HG02798 (cell line): ENCODE measurements at regions not wholly inside any gene's neighbourhood (a gene's known extent, or its start where the extent isn't known, plus 50 kb on each side); places are given as distances from the start of the nearest gene placed in this dataset.

Experiments used
- ATAC-seq: cut with Tn5 transposase; IDR thresholded peaks from one replicate; pipeline ENCODE4 v1.9.1; 2021; ENCODE audit warnings: mild to moderate bottlenecking; ENCODE audit not compliant: unreplicated experiment, poor library complexity

GRCh38 chr19:28948026-28948425 is 264.9 kb downstream of the UQCRFS1 start:
- no peak for ATAC-seq

DNA sequence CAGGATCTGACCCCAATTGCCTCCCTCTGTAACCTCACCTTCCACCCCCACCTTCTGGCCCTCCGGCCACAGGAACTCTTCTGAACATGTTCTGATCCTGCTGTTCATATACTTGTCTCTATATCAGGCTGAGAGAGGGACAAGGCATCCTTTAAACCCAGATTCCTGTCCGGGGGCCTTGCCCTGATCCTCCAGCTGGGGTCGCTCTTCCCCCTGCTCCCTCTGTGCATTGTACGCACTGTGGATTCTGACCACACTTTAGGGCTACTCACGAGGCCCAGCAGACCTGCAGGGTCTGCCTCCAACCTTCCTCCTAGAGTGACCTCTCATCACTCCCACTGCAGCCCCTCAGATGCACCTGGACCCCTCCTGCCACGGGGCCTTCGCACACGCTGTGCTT is 269.3 kb downstream of the UQCRFS1 start:
- ATAC-seq, result no peak

DNA sequence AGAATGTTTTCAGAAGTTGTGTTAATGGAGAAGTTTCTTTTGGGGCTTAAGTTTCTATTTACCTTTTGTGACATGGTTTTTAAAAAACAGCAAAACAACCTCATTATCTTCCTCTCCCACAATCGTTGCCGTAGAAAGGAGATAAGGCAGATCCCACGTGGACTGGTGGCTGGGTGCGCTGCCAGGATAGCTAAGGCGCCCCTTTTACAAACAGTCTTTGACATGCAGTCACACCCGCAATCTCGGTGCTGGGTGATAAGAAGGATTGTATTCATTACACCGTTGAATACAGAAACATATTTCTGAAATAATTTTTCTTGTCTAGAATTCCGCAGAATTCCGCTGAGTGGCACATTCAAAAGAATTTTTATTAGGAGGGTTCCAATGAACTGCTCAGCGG is 271.1 kb downstream of the UQCRFS1 start:
- ATAC-seq, result no peak

GRCh38 chr19:28940751-28941500 is 272.0 kb downstream of the UQCRFS1 start:
- no peak for ATAC-seq

DNA sequence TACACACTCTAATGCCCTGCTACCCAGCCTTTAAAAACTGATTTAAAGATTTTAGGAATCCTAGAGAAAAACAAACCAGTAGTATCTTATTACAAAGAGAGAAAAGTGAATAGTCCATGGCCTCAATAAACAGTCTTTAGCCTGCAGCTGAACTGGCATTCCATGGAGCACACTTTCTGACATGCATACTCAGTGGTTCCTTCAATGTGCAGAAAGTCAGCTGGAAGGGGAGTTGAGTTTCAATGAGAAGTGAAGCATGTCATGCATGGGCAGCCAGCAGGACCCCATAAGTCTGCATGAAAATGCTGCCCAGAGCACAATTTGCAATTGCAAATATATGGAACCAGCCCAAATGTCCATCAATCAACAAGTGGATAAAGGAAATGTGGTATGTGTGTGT is 273.7 kb downstream of the UQCRFS1 start:
- ATAC-seq, result no peak

- no peak for ATAC-seq
These were observed 276.9 kb downstream of the UQCRFS1 start for GRCh38 chr19:28936001-28936400.

DNA sequence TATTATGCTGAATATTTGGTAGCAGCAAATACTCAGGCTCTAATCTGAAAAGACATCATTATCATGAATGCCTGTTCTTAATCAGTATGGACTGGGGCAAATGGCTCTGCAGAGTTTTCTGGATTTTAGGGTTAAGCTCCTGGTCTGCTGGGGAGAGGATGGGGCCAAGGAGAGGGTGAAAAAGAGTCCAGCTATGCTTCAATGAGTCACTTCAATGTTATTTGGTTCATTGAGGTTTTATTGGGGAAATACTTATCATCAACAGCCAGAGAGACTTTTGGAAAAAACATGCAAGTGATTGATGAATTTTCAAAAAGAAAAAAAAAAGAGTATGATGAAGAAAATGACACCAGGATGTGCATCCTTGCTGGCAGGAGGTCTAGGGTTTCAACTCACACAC is 278.3 kb downstream of the UQCRFS1 start:
- ATAC-seq, result no peak

DNA sequence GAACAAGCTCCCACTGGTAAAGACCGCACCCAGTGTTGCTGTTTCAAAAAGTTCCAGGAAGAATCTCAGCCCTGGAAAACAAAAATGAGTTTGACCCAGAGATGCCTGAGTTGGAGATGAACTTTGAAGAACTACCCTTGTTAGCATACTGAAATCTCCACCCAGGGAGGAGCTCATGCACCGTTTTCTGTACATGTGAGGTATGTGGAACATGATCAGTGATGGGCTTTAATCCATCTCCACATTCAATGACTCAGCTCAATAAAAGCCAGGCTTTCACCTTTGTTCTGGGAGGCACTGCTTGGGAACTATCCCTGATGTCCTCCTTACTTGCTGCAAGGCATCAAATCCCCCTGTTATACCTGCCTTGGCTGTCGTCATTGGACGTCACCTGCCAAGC is 279.9 kb downstream of the UQCRFS1 start:
- ATAC-seq, result no peak

DNA sequence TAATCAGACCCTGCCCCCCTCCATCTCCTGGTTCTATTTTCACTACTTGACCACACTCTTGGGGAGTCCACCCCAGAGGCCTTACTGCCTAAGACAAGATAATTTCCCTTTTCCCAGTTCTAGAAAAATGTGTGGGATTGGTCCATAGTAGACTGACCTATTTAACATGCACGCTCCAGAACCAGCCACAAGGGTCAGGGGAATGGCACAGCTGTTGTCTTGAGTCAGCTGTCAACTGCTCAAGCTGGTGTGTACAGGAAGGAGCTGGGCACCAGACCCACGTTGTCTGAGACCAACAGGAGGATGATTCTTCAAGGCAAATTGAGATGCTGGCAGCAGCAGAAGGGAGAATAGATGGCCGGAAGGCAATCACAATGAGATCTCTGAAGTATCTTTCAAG is 280.5 kb downstream of the UQCRFS1 start:
- no peak for ATAC-seq

DNA sequence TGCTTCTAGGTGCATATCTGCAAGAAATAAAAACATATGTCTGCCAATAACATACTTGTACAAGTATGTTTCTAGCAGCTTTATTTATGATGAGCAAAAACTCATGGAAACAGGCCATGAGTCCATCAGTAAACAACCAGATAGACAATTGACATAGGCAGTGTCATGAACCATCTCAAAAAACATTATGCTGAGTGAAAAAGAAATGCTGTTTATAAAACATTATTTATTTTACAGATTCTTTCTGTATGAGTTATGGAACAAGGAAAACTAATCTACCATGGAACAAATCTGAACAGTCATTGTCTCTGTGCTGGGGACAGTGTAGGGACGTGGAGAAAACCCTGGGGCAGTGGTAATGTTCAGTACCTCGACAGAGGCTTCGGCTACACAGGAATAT is 283.9 kb downstream of the UQCRFS1 start:
- ATAC-seq, result no peak

DNA sequence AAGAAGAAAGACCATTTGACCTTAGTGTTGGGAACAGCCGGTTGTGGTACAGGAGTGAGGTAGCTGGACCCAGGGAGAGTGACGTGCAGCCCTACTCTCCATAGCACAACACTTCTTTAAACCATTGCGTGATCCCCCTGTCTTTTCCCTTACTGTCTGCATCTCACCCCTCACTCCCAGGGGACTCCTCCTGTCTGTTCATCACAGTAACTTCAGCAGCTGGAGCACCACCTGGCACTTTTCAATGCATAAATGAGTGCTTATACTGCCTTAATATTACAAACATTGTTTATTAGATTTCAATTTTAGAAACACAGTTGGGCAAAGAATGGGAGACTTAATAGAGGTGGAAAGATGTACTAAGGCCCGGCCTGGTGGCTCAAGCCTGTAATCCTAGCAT is 285.5 kb downstream of the UQCRFS1 start:
- ATAC-seq, result no peak

DNA sequence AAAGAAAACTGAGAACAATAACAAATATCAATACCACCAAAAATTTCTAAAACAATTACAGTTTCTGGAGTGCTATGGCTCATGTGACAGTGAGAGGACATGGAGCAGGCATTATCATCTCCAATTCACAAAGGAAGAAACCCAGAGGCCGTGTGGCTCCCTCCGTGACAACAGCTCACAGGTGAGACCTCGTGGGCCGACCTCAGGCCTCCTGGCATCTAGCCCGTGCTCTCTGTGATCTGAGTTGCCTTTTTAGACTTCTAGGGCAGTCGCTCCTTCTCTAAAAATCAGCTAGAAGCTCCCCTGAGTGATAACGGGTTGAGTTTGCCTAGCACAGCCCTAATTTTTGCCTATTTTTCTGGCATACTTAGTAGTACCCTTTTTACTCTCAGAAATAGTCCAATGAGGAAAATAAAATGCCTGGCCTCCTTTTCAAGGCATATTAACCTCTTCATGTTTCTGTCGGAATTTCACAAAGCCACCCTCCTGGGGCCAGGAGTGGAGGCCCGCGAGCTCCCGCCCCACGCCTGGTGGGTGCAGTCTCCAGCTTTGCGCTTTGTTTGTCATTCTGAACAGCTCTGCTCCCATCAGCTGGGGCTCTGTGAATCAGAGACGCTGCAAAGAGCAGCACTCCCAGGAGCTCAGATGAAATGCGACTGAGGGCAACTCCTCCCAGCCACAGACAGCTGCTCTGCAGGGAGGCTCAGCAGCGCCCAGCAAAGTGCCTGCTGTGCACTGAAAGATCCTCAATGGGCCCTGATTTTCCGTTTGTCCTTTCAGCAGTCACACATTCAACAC is 292.5 kb downstream of the UQCRFS1 start:
- no peak for ATAC-seq

GRCh38 chr19:28917621-28918020 is 295.3 kb downstream of the UQCRFS1 start:
- no peak for ATAC-seq

DNA sequence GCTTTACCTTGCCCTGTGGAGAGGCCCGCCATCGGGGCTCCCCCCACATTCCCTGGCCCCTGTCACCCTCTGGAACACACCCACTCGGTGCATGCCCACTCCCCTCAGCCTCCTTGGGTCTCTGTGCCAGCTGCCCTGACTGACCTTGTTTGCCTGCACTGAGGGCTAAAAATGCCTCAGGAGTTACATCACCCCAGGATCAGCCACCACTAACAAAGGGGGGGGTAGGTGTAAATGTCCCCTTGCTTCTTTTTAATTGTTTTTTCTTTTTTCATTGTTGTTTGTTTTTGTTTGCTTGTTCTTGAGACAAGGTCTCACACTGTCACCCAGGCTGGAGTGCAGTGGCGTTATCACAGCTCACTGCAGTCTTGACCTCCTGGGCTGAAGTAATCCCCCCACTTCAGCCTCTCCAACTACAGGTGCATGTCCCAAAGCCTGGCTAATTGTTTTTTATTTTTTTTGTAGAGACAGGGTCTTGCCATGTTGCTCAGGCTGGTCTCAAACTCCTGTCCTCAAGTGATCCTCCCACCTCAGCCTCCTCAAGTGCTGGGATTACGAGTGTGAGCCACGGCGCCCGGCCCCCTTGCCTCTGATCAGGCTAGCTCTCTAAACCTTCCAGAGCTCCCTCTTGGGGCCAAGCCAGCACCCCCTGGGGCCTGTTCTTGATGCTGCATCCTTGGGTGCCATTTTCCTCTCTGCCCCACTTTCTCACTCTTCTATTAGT is 297.1 kb downstream of the UQCRFS1 start:
- ATAC-seq, result no peak

DNA sequence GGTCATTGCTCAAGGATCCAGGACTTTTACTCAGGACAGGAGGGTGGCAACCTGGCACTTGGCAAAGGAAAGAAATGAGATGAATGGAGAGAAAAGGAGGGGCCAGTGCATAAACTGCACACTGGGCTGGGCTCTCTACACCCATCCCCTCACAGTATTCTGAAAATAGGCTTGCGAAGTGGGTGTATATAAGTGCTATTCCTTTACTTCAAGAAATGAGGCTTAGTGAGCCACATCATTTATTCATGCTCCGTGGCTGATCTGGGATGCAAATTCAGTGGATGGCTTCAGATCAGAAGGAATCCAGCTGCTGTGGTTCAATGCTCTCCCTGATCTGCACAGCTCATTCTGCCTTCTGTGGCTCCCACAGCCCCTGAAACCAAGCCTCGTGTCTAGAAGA is 297.7 kb downstream of the UQCRFS1 start:
- ATAC-seq, result no peak

DNA sequence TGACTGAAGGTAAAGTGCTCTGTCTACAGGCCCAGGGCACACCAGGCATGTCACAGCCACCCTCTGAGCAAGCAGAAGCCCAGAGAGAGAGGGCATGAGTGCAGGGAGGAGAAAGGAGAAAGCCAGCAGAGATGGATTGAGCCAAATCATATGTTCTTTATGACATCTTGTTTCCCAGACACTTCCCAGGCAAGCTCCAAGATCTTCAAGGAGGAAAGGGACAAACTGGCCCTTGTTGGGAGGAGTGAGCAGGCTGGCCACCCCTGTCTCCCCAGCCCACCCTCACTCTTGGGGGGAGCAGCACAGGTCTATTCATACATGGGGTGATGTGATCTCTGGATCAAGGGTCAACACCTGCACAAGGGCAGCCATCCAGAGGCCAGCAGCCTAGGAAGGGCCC is 298.8 kb downstream of the UQCRFS1 start:
- no peak for ATAC-seq

DNA sequence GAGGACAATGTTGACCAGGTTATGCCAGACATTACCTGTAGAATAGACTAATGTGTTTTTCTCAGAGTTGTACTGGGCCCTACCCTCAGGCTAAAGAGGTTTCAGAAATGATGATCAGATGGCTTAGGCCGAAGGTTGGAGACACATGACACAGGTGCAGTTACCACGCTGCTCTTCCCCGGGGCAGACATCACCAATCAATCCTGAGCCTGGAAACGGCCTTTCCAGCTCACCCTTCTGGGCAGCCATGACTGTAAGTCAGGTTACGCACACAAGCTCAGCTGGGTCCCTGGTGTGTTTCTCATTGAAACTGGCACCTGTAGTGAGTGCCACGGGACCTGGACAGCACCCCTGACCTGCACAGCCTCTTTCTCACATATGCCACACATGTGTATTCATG is 299.3 kb downstream of the UQCRFS1 start:
- no peak for ATAC-seq

DNA sequence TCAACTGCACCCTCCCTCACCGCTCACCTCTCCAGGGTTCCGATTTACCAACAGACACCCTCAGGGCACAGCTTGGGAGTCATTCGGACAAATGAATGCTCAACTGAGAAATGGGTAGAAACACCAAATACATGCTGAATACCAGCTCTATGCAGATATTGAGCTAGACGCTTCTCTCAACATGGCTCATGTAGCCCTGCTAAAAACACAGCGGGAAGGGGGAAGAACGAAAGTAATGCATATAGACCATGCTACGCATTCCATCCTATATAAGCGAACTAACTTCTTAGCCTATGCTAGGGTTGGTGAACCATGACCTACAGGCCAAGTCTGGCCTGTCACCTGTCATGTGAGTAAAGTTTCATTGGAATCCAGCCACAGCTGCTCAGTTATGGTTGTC is 304.0 kb downstream of the UQCRFS1 start:
- ATAC-seq, result no peak

DNA sequence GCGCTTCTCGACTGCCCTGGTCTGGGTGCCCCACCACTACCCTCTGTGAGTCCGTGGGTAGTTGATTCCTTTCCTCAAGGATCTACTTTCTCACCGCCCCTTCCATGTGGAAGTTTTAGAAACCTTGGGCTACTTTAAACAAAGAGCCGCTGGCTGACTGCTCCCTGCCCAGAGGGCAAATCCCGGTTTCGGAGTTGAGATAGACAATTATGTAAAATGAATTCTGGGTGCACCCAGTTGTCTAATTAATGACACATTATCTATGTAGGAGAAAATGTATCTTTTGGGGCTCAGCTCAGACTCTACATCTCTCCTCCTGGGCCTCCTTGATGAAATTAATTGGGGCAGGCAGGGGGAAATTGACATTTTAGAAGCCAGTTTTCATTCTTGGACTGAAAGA is 305.4 kb downstream of the UQCRFS1 start:
- no peak for ATAC-seq

DNA sequence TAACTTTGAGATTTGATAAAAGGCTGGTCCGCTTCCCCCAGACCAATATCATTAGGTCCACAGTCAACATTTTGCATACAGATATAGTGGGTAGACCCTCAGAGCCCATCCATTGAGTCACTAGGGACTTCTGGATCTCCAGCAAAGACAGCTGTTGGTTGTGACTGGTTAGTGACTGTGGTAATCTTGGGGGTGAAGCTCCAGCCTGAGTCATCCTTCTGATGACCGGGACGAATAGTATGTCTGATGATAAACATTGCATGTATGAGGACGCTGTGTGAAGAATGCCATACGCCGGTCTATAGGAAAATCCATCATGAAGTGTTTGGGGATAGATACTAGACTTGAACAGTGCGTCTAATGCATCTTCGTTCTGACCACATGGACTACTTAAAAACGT is 307.0 kb downstream of the UQCRFS1 start:
- no peak for ATAC-seq

- ATAC-seq, result no peak
These were observed 313.2 kb downstream of the UQCRFS1 start for GRCh38 chr19:28899703-28900102.
